Inflammatory macrophage (primary cell): ENCODE measurements at regions not wholly inside any gene's neighbourhood (a gene's known extent, or its start where the extent isn't known, plus 50 kb on each side); places are given as distances from the start of the nearest gene placed in this dataset.

Experiments
- DNase-seq, 2 donors: peaks; one replicate each; pipeline ENCODE4 v3.0.0-alpha.2; 2020 to 2022

GRCh38 chr4:30875658-30876269 lies 155.6 kb downstream of the PCDH7 start:
- DNase-seq: no peak

- no peak for DNase-seq
These were observed 159.9 kb downstream of the PCDH7 start for GRCh38 chr4:30879855-30880598.

GRCh38 chr4:30881985-30882384 lies 161.8 kb downstream of the PCDH7 start:
- DNase-seq: no peak

GRCh38 chr4:30882443-30882842 lies 162.3 kb downstream of the PCDH7 start:
- no peak for DNase-seq

- DNase-seq: no peak
These were observed 163.0 kb downstream of the PCDH7 start for GRCh38 chr4:30882995-30883675.

GRCh38 chr4:30901461-30902451 lies 181.6 kb downstream of the PCDH7 start:
- DNase-seq: no peak

- DNase-seq: no peak
These were observed 183.5 kb downstream of the PCDH7 start for GRCh38 chr4:30903502-30904214.

- DNase-seq: no peak
These were observed 184.0 kb downstream of the PCDH7 start for GRCh38 chr4:30904215-30904555.

GRCh38 chr4:30904588-30904987 lies 184.4 kb downstream of the PCDH7 start:
- no peak for DNase-seq

GRCh38 chr4:30912098-30912714 lies 192.0 kb downstream of the PCDH7 start:
- no peak for DNase-seq

GRCh38 chr4:30916337-30917274 lies 196.4 kb downstream of the PCDH7 start:
- DNase-seq: no peak

- DNase-seq: no peak
These were observed 197.8 kb downstream of the PCDH7 start for GRCh38 chr4:30917946-30918345.

- DNase-seq: no peak
These were observed 199.3 kb downstream of the PCDH7 start for GRCh38 chr4:30919458-30919857.

- DNase-seq: no peak
These were observed 199.9 kb downstream of the PCDH7 start for GRCh38 chr4:30920043-30920442.

- no peak for DNase-seq
These were observed 202.5 kb downstream of the PCDH7 start for GRCh38 chr4:30922625-30923024.

- no peak for DNase-seq
These were observed 204.3 kb downstream of the PCDH7 start for GRCh38 chr4:30924495-30924894.

- no peak for DNase-seq
These were observed 209.5 kb downstream of the PCDH7 start for GRCh38 chr4:30929649-30930048.

- no peak for DNase-seq
These were observed 210.1 kb downstream of the PCDH7 start for GRCh38 chr4:30930276-30930675.

GRCh38 chr4:30932581-30932980 lies 212.4 kb downstream of the PCDH7 start:
- DNase-seq: no peak

- no peak for DNase-seq
These were observed 218.9 kb downstream of the PCDH7 start for GRCh38 chr4:30939069-30939468.
